Gastrocnemius medialis (tissue), 4 donors: ENCODE measurements at regions not wholly inside any gene's neighbourhood (a gene's known extent, or its start where the extent isn't known, plus 50 kb on each side); places are given as distances from the start of the nearest gene placed in this dataset.

ENCODE experiments used
- POLR2A ChIP-seq, 2 donors: fragments of 450-650 bp; IDR thresholded peaks; one replicate each; pipeline ENCODE4 v1.6.1; 2017; ENCODE audit warnings: antibody characterized with exemption in 2 of 2, mild to moderate bottlenecking in 2 of 2, moderate library complexity in 2 of 2
- TF ChIP-seq, protein P1 (sequence below), 5 experiments: fragments of 450-650 bp in 3 of 5; fragments of 200-600 bp in 2 of 5; sonication (generic) in 2 of 5; IDR thresholded peaks in 4 of 5; conservative IDR thresholded peaks in 1 of 5; 1 replicate in 4 of 5; 2 replicates in 1 of 5; pipeline ENCODE4 v1.5.1; 2016 to 2019; ENCODE audit warnings: antibody characterized with exemption in 5 of 5, mild to moderate bottlenecking in 3 of 5, moderate library complexity in 3 of 5

GRCh38 chr9:108607607-108608006 lies 248.2 kb downstream of the ACTL7B start:
- TF ChIP-seq, protein P1, sequence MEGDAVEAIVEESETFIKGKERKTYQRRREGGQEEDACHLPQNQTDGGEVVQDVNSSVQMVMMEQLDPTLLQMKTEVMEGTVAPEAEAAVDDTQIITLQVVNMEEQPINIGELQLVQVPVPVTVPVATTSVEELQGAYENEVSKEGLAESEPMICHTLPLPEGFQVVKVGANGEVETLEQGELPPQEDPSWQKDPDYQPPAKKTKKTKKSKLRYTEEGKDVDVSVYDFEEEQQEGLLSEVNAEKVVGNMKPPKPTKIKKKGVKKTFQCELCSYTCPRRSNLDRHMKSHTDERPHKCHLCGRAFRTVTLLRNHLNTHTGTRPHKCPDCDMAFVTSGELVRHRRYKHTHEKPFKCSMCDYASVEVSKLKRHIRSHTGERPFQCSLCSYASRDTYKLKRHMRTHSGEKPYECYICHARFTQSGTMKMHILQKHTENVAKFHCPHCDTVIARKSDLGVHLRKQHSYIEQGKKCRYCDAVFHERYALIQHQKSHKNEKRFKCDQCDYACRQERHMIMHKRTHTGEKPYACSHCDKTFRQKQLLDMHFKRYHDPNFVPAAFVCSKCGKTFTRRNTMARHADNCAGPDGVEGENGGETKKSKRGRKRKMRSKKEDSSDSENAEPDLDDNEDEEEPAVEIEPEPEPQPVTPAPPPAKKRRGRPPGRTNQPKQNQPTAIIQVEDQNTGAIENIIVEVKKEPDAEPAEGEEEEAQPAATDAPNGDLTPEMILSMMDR (IDR thresholded peaks at IDR 0.05 in 4 of 5, conservative IDR thresholded peaks at IDR 0.05 in 1 of 5) = no peak
- TF ChIP-seq POLR2A (IDR thresholded peaks at IDR 0.05) = no peak
